Myocyte (in vitro differentiated cells): ENCODE measurements at regions not wholly inside any gene's neighbourhood (a gene's known extent, or its start where the extent isn't known, plus 50 kb on each side); places are given as distances from the start of the nearest gene placed in this dataset.
"Not testable (repeated sequence)": the region's sequence is repeated elsewhere in the genome, so short reads cannot be mapped to it uniquely, and the experiment has no call there.

Experiments used
- DNase-seq: peaks from one replicate; pipeline ENCODE4 v3.0.0-alpha.2; 2012; ENCODE audit warnings: low read depth

GRCh38 chr1:228668553-228669241 is 66.6 kb upstream of the RHOU start:
- DNase-seq: no peak

GRCh38 chr1:228669242-228669585 is 66.1 kb upstream of the RHOU start:
- DNase-seq: no peak

GRCh38 chr1:228681076-228681565 is 54.2 kb upstream of the RHOU start:
- not testable (repeated sequence) for DNase-seq

GRCh38 chr1:228683428-228683827 is 51.9 kb upstream of the RHOU start:
- DNase-seq: no peak

GRCh38 chr1:228684607-228685006 is 50.7 kb upstream of the RHOU start:
- DNase-seq: no peak

GRCh38 chr1:228685081-228685660 is 50.1 kb upstream of the RHOU start:
- no peak for DNase-seq
